H7 (cell line): ENCODE measurements at regions not wholly inside any gene's neighbourhood (a gene's known extent, or its start where the extent isn't known, plus 50 kb on each side); places are given as distances from the start of the nearest gene placed in this dataset.

Source experiments
- DNase-seq: peaks from one replicate; pipeline ENCODE4 v3.0.0; 2012
- H3K27me3 ChIP-seq: 2 replicates; pipeline ENCODE4 v1.6.0; 2011; ENCODE audit warnings: mild to moderate bottlenecking, low read length; ENCODE audit not compliant: control insufficient read depth, insufficient read depth
- H3K36me3 ChIP-seq: replicated peaks from 2 replicates; pipeline ENCODE4 v1.5.1; 2011; ENCODE audit warnings: low read length; ENCODE audit not compliant: control insufficient read depth, insufficient read depth
- H3K4me3 ChIP-seq: 2 replicates; pipeline ENCODE4 v1.5.1; 2011; ENCODE audit warnings: low read depth, mild to moderate bottlenecking, control low read depth, low read length, moderate library complexity; ENCODE audit not compliant: insufficient read depth

- no peak for DNase-seq
- H3K36me3 ChIP-seq = no peaks in the 10 kb centered on the region
- no peak overlapping the region for H3K4me3 ChIP-seq
- no peaks in the 10 kb centered on the region for H3K27me3 ChIP-seq
Observed at GRCh38 chr18:62655520-62656219, 59.7 kb upstream of the PHLPP1 start.

GRCh38 chr18:62658028-62658427 is 57.3 kb upstream of the PHLPP1 start:
- no peak overlapping the region for H3K4me3 ChIP-seq
- no peaks in the 10 kb centered on the region for H3K27me3 ChIP-seq

GRCh38 chr18:62659698-62660097 is 55.6 kb upstream of the PHLPP1 start:
- H3K4me3 ChIP-seq = no peak overlapping the region
- DNase-seq = peak; percentile 40
- H3K27me3 ChIP-seq = no peaks in the 10 kb centered on the region
- no peaks in the 10 kb centered on the region for H3K36me3 ChIP-seq

More at GRCh38 chr18:62658028-62658427, 57.3 kb upstream of the PHLPP1 start:
- DNase-seq = no peak
- H3K36me3 ChIP-seq = no peaks in the 10 kb centered on the region

GRCh38 chr18:62660691-62661090 is 54.6 kb upstream of the PHLPP1 start:
- DNase-seq = no peak
- Histone ChIP-seq H3K27me3 (no peaks in the 10 kb centered on the region), H3K4me3 (no peak overlapping the region), H3K36me3 (no peaks in the 10 kb centered on the region)

- Histone ChIP-seq H3K36me3 (no peaks in the 10 kb centered on the region), H3K27me3 (no peaks in the 10 kb centered on the region), H3K4me3 (no peak overlapping the region)
- no peak for DNase-seq
Observed at GRCh38 chr18:62663731-62664336, 51.5 kb upstream of the PHLPP1 start.

GRCh38 chr18:62664414-62664813 is 50.9 kb upstream of the PHLPP1 start:
- Histone ChIP-seq H3K36me3 (no peaks in the 10 kb centered on the region), H3K4me3 (no peak overlapping the region), H3K27me3 (no peaks in the 10 kb centered on the region)
- DNase-seq = no peak

- Histone ChIP-seq H3K4me3 (no peak overlapping the region), H3K36me3 (no peaks in the 10 kb centered on the region), H3K27me3 (no peaks in the 10 kb centered on the region)
- DNase-seq = no peak
Observed at GRCh38 chr18:62665188-62665587, 50.2 kb upstream of the PHLPP1 start.
